K562 (cell line): ENCODE measurements at regions not wholly inside any gene's neighbourhood (a gene's known extent, or its start where the extent isn't known, plus 50 kb on each side); places are given as distances from the start of the nearest gene placed in this dataset.

Experiments used
- CEBPB ChIP-seq: fragments of 450-650 bp; IDR thresholded peaks from 2 replicates; pipeline ENCODE4 v1.6.1; 2016; ENCODE audit warnings: missing genetic modification characterization, missing compliant biosample characterization
- CTCF ChIP-seq, 3 experiments: IDR thresholded peaks in 2 of 3; conservative IDR thresholded peaks in 1 of 3; 2 replicates each; pipeline ENCODE4 v1.5.1; 2011 to 2012; ENCODE audit warnings: low read length in 3 of 3, mild to moderate bottlenecking in 3 of 3, control low read depth in 2 of 3, improper control_type of control experiment in 1 of 3, inconsistent platforms in 1 of 3, low read depth in 1 of 3, mixed read lengths in 1 of 3, moderate library complexity in 1 of 3; ENCODE audit not compliant: insufficient read depth in 2 of 3
- FIP1L1 ChIP-seq: fragments of 200-400 bp; formaldehyde crosslinking; IDR thresholded peaks from 2 replicates; pipeline ENCODE4 v1.6.1; 2018; ENCODE audit warnings: mild to moderate bottlenecking, low read depth, low read length; ENCODE audit not compliant: poor library complexity, severe bottlenecking
- GTF2F1 ChIP-seq: IDR thresholded peaks from 2 replicates; pipeline ENCODE4 v1.6.1; 2011; ENCODE audit warnings: low read depth, low read length, improper control_type of control experiment
- MTA3 ChIP-seq: fragments of 450-650 bp; formaldehyde crosslinking; IDR thresholded peaks from 2 replicates; pipeline ENCODE4 v1.6.1; 2017; ENCODE audit warnings: mild to moderate bottlenecking, borderline replicate concordance
- NFXL1 ChIP-seq: fragments of 450-650 bp; formaldehyde crosslinking; IDR thresholded peaks from 2 replicates; pipeline ENCODE4 v1.4.0; 2021; ENCODE audit warnings: mild to moderate bottlenecking
- POLR2A ChIP-seq: fragments of 450-650 bp; conservative IDR thresholded peaks from 2 replicates; pipeline ENCODE4 v1.6.1; 2016
- RAD51 ChIP-seq: fragments of 450-650 bp; IDR thresholded peaks from 2 replicates; pipeline ENCODE4 v1.7.1; 2016; ENCODE audit warnings: low read depth, mild to moderate bottlenecking, borderline replicate concordance
- TBP ChIP-seq: optimal IDR thresholded peaks from 2 replicates; pipeline ENCODE3; 2011; ENCODE audit warnings: low read depth, low read length, improper control_type of control experiment

DNA sequence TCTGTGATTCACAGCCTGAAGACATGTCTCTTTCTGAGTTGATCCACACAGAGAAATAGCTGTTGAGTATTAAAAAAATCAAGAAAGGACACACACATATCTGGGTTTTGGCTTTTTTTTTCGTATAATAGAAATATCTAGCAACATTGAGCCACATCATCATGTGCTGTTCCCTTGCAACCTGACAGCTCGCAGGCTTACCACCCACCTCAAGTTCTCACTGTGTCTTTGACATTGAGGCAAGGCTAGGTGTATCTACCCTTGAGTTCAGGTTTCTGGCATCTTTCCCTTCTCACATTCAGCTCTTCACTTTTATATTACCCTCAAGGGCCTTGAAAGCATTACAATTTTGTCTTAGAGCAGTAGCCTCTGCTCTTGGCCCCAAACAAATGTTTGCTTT lies 490.3 kb upstream of the KIRREL3 start:
- TF ChIP-seq CTCF (IDR thresholded peaks at IDR 0.05 in 2 of 3, conservative IDR thresholded peaks at IDR 0.05 in 1 of 3; ENCODE audit: insufficient read depth in 2 of 3, low read depth in 1 of 3, low read length in 3 of 3): no peak
- no peak for TF ChIP-seq RAD51
- TF ChIP-seq CEBPB (tag): no peak
- no peak for TF ChIP-seq FIP1L1
- TF ChIP-seq POLR2A: no peak
- no peak for TF ChIP-seq NFXL1 (CRISPR knock-in tag)
- TF ChIP-seq MTA3: no peak
- TF ChIP-seq TBP: no peak
- TF ChIP-seq GTF2F1: no peak
